Osteoblast (primary cell): ENCODE measurements at regions not wholly inside any gene's neighbourhood (a gene's known extent, or its start where the extent isn't known, plus 50 kb on each side); places are given as distances from the start of the nearest gene placed in this dataset.

ENCODE experiments used
- DNase-seq: peaks from one replicate; pipeline ENCODE4 v3.0.0; 2011; ENCODE audit warnings: low spot score, mixed read lengths; ENCODE audit not compliant: insufficient read length; ENCODE audit errors: missing footprints
- H2AFZ ChIP-seq: 2 replicates; pipeline ENCODE4 v1.6.0; 2011; ENCODE audit warnings: mild to moderate bottlenecking, low read length
- H3K27ac ChIP-seq: 2 replicates; pipeline ENCODE4 v1.5.1; 2011; ENCODE audit warnings: mild to moderate bottlenecking, low read depth, low read length, moderate library complexity
- H3K27me3 ChIP-seq: 2 replicates; pipeline ENCODE4 v1.6.0; 2012; ENCODE audit warnings: mild to moderate bottlenecking, control low read depth, inconsistent platforms, low read length, moderate library complexity; ENCODE audit not compliant: insufficient read depth
- H3K36me3 ChIP-seq: 2 replicates; pipeline ENCODE4 v1.5.1; 2011; ENCODE audit warnings: mild to moderate bottlenecking, low read length, control low read depth, moderate library complexity; ENCODE audit not compliant: insufficient read depth
- H3K4me1 ChIP-seq: 2 replicates; pipeline ENCODE4 v1.5.1; 2011; ENCODE audit warnings: mild to moderate bottlenecking, low read length, control low read depth, moderate library complexity; ENCODE audit not compliant: insufficient read depth
- H3K4me2 ChIP-seq: 2 replicates; pipeline ENCODE4 v1.6.0; 2011; ENCODE audit warnings: mild to moderate bottlenecking, low read length; ENCODE audit not compliant: insufficient read depth
- H3K4me3 ChIP-seq: fragments of 200-600 bp; sonication (generic); 3 replicates; pipeline ENCODE4 v1.5.1; 2012; ENCODE audit warnings: mild to moderate bottlenecking, low read length, inconsistent platforms; ENCODE audit not compliant: insufficient read depth
- H3K79me2 ChIP-seq: 2 replicates; pipeline ENCODE4 v1.6.0; 2012; ENCODE audit warnings: mild to moderate bottlenecking, low read length, control low read depth, inconsistent platforms; ENCODE audit not compliant: insufficient read depth
- H3K9me3 ChIP-seq: 2 replicates; pipeline ENCODE4 v1.5.1; 2011; ENCODE audit warnings: low read depth, low read length, control low read depth
- H4K20me1 ChIP-seq: 2 replicates; pipeline ENCODE4 v1.6.0; 2012; ENCODE audit warnings: mild to moderate bottlenecking, low read length, control low read depth; ENCODE audit not compliant: insufficient read depth
- CTCF ChIP-seq: IDR thresholded peaks from 2 replicates; pipeline ENCODE4 v1.5.1; 2011; ENCODE audit warnings: mild to moderate bottlenecking, low read depth, low read length, moderate library complexity; ENCODE audit errors: extremely low read depth

- no peaks in the 10 kb centered on the region for H3K27me3 ChIP-seq
- H3K4me1 ChIP-seq, result peaks cover 8% of the 10 kb centered on the region
- H3K36me3 ChIP-seq, result no peaks in the 10 kb centered on the region
- H4K20me1 ChIP-seq, result no peaks in the 10 kb centered on the region
- H3K27ac ChIP-seq, result no peak overlapping the region
- no peak overlapping the region for H3K4me2 ChIP-seq
- H2AFZ ChIP-seq, result peak overlapping the region; percentile 60
- TF ChIP-seq CTCF, result no peak
- no peak for DNase-seq
- H3K79me2 ChIP-seq, result no peaks in the 10 kb centered on the region
- no peak overlapping the region for H3K4me3 ChIP-seq
- H3K9me3 ChIP-seq, result no peaks in the 10 kb centered on the region
These were observed 144.1 kb downstream of the SOCS6 start for GRCh38 chr18:70432804-70433400.

GRCh38 chr18:70431203-70431624, 142.4 kb downstream of the SOCS6 start:
- no peaks in the 10 kb centered on the region for H3K79me2 ChIP-seq
- TF ChIP-seq CTCF, result no peak
- H3K4me1 ChIP-seq, result peaks cover 8% of the 10 kb centered on the region
- peak overlapping the region; percentile 43 for H2AFZ ChIP-seq
- no peaks in the 10 kb centered on the region for H3K9me3 ChIP-seq
- peak; percentile 72 for DNase-seq
- H3K4me2 ChIP-seq, result peak overlapping the region; percentile 9
- H3K27ac ChIP-seq, result peak overlapping the region; percentile 59
- H3K36me3 ChIP-seq, result no peaks in the 10 kb centered on the region
- no peaks in the 10 kb centered on the region for H4K20me1 ChIP-seq
- no peaks in the 10 kb centered on the region for H3K27me3 ChIP-seq
- H3K4me3 ChIP-seq, result no peak overlapping the region

- peaks cover 8% of the 10 kb centered on the region for H3K4me1 ChIP-seq
- H3K27me3 ChIP-seq, result no peaks in the 10 kb centered on the region
- H3K4me2 ChIP-seq, result peak overlapping the region; percentile 9
- H3K27ac ChIP-seq, result peak overlapping the region; percentile 59
- H4K20me1 ChIP-seq, result no peaks in the 10 kb centered on the region
- no peaks in the 10 kb centered on the region for H3K79me2 ChIP-seq
- H3K36me3 ChIP-seq, result no peaks in the 10 kb centered on the region
- no peak for TF ChIP-seq CTCF
- no peak for DNase-seq
- no peaks in the 10 kb centered on the region for H3K9me3 ChIP-seq
- H2AFZ ChIP-seq, result peak overlapping the region; percentile 43
- no peak overlapping the region for H3K4me3 ChIP-seq
These were observed 141.8 kb downstream of the SOCS6 start for GRCh38 chr18:70430501-70431173.

- Histone ChIP-seq H3K4me3 (no peak overlapping the region), H2AFZ (no peak overlapping the region), H3K79me2 (no peaks in the 10 kb centered on the region), H3K9me3 (no peaks in the 10 kb centered on the region), H3K27ac (no peak overlapping the region), H3K27me3 (no peaks in the 10 kb centered on the region), H3K4me2 (no peak overlapping the region), H3K4me1 (peaks cover 8% of the 10 kb centered on the region), H3K36me3 (no peaks in the 10 kb centered on the region), H4K20me1 (no peaks in the 10 kb centered on the region)
- TF ChIP-seq CTCF, result no peak
- no peak for DNase-seq
These were observed 141.1 kb downstream of the SOCS6 start for GRCh38 chr18:70429847-70430500.
